ENCODE measurements at regions not wholly inside any gene's neighbourhood (a gene's known extent, or its start where the extent isn't known, plus 50 kb on each side); places are given as distances from the start of the nearest gene placed in this dataset.

- WGBS (ENCODE audit: low lambda C conversion rate): 36% methylated on average over 4 of the region's 4 CpGs
These were observed 141.0 kb upstream of the RMST start for GRCh38 chr12:97321621-97322020.

GRCh38 chr12:97322388-97322787, 140.2 kb upstream of the RMST start:
- WGBS (ENCODE audit: low lambda C conversion rate): 31% methylated on average over 4 of the region's 4 CpGs
- CTCF ChIA-PET: interaction anchor here (0.6 to 4.7 kb wide), 2 partner anchors 14 to 41 kb away, joined by 3 to 25 read pairs; no protein-coding TSS in a partner anchor
- H4K20me1 ChIP-seq (ENCODE audit: insufficient read depth): no peaks in the 10 kb centered on the region

More at GRCh38 chr12:97321621-97322020, 141.0 kb upstream of the RMST start:
- Histone ChIP-seq H3K4me2 (no peak overlapping the region), H4K20me1 (ENCODE audit: insufficient read depth) (no peaks in the 10 kb centered on the region), H3K27me3 (ENCODE audit: insufficient read depth) (no peaks in the 10 kb centered on the region), H3K9me3 (no peaks in the 10 kb centered on the region), H3K9me2 (no peaks in the 10 kb centered on the region), H3K9ac (no peak overlapping the region), H2AFZ (ENCODE audit: low read depth) (no peak overlapping the region), H3F3A (replicated peaks; ENCODE audit: insufficient read depth) (no peaks in the 10 kb centered on the region), H3K4me1 (ENCODE audit: control insufficient read depth in 1 of 2, insufficient read depth in 2 of 2, low read depth in 1 of 2, low read length in 1 of 2) (no peaks in the 10 kb centered on the region; a peak in 1 of 4 replicates), H3K36me3 (replicated peaks in 1 of 2; ENCODE audit: control insufficient read depth in 1 of 2, insufficient read depth in 2 of 2, low read length in 1 of 2) (no peaks in the 10 kb centered on the region), H3K79me2 (ENCODE audit: insufficient read depth) (no peaks in the 10 kb centered on the region), H3K27ac (ENCODE audit: low read depth in 2 of 2, low read length in 1 of 2) (no peak overlapping the region), H3K4me3 (ENCODE audit: low read depth in 2 of 2, low read length in 1 of 2) (no peak overlapping the region)
- TF ChIP-seq NRF1 (IDR thresholded peaks at IDR 0.05; ENCODE audit: low read depth, low read length): no peak
- no peak for TF ChIP-seq MXI1 (IDR thresholded peaks at IDR 0.05; ENCODE audit: low read depth, low read length)
- TF ChIP-seq TAF1 (IDR thresholded peaks at IDR 0.05; ENCODE audit: borderline replicate concordance, low read depth, low read length): no peak
- TF ChIP-seq EP300 (IDR thresholded peaks at IDR 0.05; ENCODE audit: borderline replicate concordance in 1 of 2, low read depth in 1 of 2, low read length in 1 of 2): no peak
- TF ChIP-seq IRF3 (IDR thresholded peaks at IDR 0.05; ENCODE audit: low read depth, low read length): no peak
- no peak for TF ChIP-seq GABPA (IDR thresholded peaks at IDR 0.05; ENCODE audit: low read depth)
- TF ChIP-seq NFIC (IDR thresholded peaks at IDR 0.05; ENCODE audit: borderline replicate concordance): no peak
- DNase-seq: no peak
- ChIA-PET CTCF (interaction anchor here (4.7 kb wide), 1 partner anchor 13 kb away, joined by 25 read pairs; no protein-coding TSS in a partner anchor), POLR2A (no interaction called here)

More at GRCh38 chr12:97322388-97322787, 140.2 kb upstream of the RMST start:
- no peaks in the 10 kb centered on the region for H3K27me3 ChIP-seq (ENCODE audit: insufficient read depth)
- H3K4me1 ChIP-seq (ENCODE audit: control insufficient read depth in 1 of 2, insufficient read depth in 2 of 2, low read depth in 1 of 2, low read length in 1 of 2): no peaks in the 10 kb centered on the region; a peak in 1 of 4 replicates
- no peak overlapping the region for H3K4me3 ChIP-seq (ENCODE audit: low read depth in 2 of 2, low read length in 1 of 2)
- H3K27ac ChIP-seq (ENCODE audit: low read depth in 2 of 2, low read length in 1 of 2): no peak overlapping the region
- no peak overlapping the region for H3K9ac ChIP-seq
- no peaks in the 10 kb centered on the region for H3F3A ChIP-seq (replicated peaks; ENCODE audit: insufficient read depth)
- no peaks in the 10 kb centered on the region for H3K36me3 ChIP-seq (replicated peaks in 1 of 2; ENCODE audit: control insufficient read depth in 1 of 2, insufficient read depth in 2 of 2, low read length in 1 of 2)
- no peaks in the 10 kb centered on the region for H3K79me2 ChIP-seq (ENCODE audit: insufficient read depth)
- H2AFZ ChIP-seq (ENCODE audit: low read depth): no peak overlapping the region
- no peaks in the 10 kb centered on the region for H3K9me2 ChIP-seq
- POLR2A ChIA-PET: no interaction called here
- H3K9me3 ChIP-seq: no peaks in the 10 kb centered on the region
- DNase-seq: no peak
- H3K4me2 ChIP-seq: no peak overlapping the region
- no peak for TF ChIP-seq MAX (IDR thresholded peaks at IDR 0.05; ENCODE audit: low read depth)
- no peak for TF ChIP-seq USF2 (IDR thresholded peaks at IDR 0.05; ENCODE audit: borderline replicate concordance, low read depth, low read length)
- no peak for TF ChIP-seq IRF3 (IDR thresholded peaks at IDR 0.05; ENCODE audit: low read depth, low read length)
- TF ChIP-seq GABPA (IDR thresholded peaks at IDR 0.05; ENCODE audit: low read depth): no peak
- no peak for TF ChIP-seq RAD21 (IDR thresholded peaks at IDR 0.05; ENCODE audit: low read length)
- no peak for TF ChIP-seq NFIC (IDR thresholded peaks at IDR 0.05; ENCODE audit: borderline replicate concordance)
- no peak for TF ChIP-seq TCF12 (IDR thresholded peaks at IDR 0.05)
- no peak for TF ChIP-seq MEF2A (IDR thresholded peaks at IDR 0.05; ENCODE audit: borderline replicate concordance, low read depth)
- no peak for TF ChIP-seq NRF1 (IDR thresholded peaks at IDR 0.05; ENCODE audit: low read depth, low read length)
- no peak for TF ChIP-seq GATA2 (CRISPR knock-in tag; IDR thresholded peaks at IDR 0.05)
- no peak for TF ChIP-seq CHD2 (IDR thresholded peaks at IDR 0.05; ENCODE audit: low read length, partially characterized antibody)
- no peak for TF ChIP-seq MXI1 (IDR thresholded peaks at IDR 0.05; ENCODE audit: low read depth, low read length)
- TF ChIP-seq EZH2phosphoT487 (IDR thresholded peaks at IDR 0.05; ENCODE audit: borderline replicate concordance, low read depth): no peak
- TF ChIP-seq PBX3 (IDR thresholded peaks at IDR 0.05): no peak
- no peak for TF ChIP-seq SIN3A (IDR thresholded peaks at IDR 0.05; ENCODE audit: borderline replicate concordance, low read depth, low read length)
- TF ChIP-seq TAF1 (IDR thresholded peaks at IDR 0.05; ENCODE audit: borderline replicate concordance, low read depth, low read length): no peak
- TF ChIP-seq RFX5 (IDR thresholded peaks at IDR 0.05; ENCODE audit: low read length): no peak
